Keratinocyte (primary cell): ENCODE measurements at regions not wholly inside any gene's neighbourhood (a gene's known extent, or its start where the extent isn't known, plus 50 kb on each side); places are given as distances from the start of the nearest gene placed in this dataset.
A peak's percentile ranks its signal among the peaks of the same experiment; 100 is the strongest.

Experiments used
- DNase-seq: peaks from one replicate; pipeline ENCODE4 v3.0.0-alpha.2; 2011; ENCODE audit warnings: low read depth, missing footprints, low spot score
- FAIRE-seq: peaks from 2 replicates; lab custom pipeline; 2011; peaks lifted over from hg19 to GRCh38; lab: Jason Lieb, UNC
- H2AFZ ChIP-seq: 2 replicates; pipeline ENCODE4 v1.6.0; 2012; ENCODE audit warnings: low read length, control low read depth, inconsistent platforms; ENCODE audit not compliant: control insufficient read depth
- H3K27ac ChIP-seq: 2 replicates; pipeline ENCODE4 v1.5.1; 2011; ENCODE audit warnings: low read length; ENCODE audit not compliant: control insufficient read depth, insufficient read depth
- H3K27me3 ChIP-seq: 3 replicates; pipeline ENCODE4 v1.6.0; 2011; ENCODE audit warnings: low read length; ENCODE audit not compliant: control insufficient read depth, insufficient read depth; ENCODE audit errors: extremely low read depth
- H3K36me3 ChIP-seq, 2 experiments: 2 replicates in 1 of 2; 3 replicates in 1 of 2; pipeline ENCODE4 v1.5.1; 2011; ENCODE audit warnings: low read length in 2 of 2, mild to moderate bottlenecking in 1 of 2; ENCODE audit not compliant: control insufficient read depth in 2 of 2, insufficient read depth in 2 of 2; ENCODE audit errors: extremely low read depth in 1 of 2
- H3K4me1 ChIP-seq: 3 replicates; pipeline ENCODE4 v1.5.1; 2011; ENCODE audit warnings: low read length; ENCODE audit not compliant: control insufficient read depth, insufficient read depth; ENCODE audit errors: extremely low read depth
- H3K4me2 ChIP-seq: 3 replicates; pipeline ENCODE4 v1.6.0; 2011; ENCODE audit warnings: low read depth, low read length; ENCODE audit not compliant: control insufficient read depth, insufficient read depth; ENCODE audit errors: extremely low read depth
- H3K4me3 ChIP-seq, 3 experiments: fragments of 200-600 bp in 1 of 3; sonication (generic) in 1 of 3; 2 replicates in 2 of 3; 3 replicates in 1 of 3; pipeline ENCODE4 v1.5.1; 2011 to 2016; ENCODE audit warnings: low read length in 3 of 3, mild to moderate bottlenecking in 3 of 3, control low read depth in 2 of 3, inconsistent platforms in 1 of 3, low read depth in 1 of 3, mixed read lengths in 1 of 3, mixed run types in 1 of 3, moderate library complexity in 1 of 3; ENCODE audit not compliant: control insufficient read depth in 2 of 3, insufficient read depth in 2 of 3; ENCODE audit errors: extremely low read depth in 1 of 3
- H3K79me2 ChIP-seq: 2 replicates; pipeline ENCODE4 v1.6.0; 2012; ENCODE audit warnings: low read length; ENCODE audit not compliant: control insufficient read depth, insufficient read depth
- H3K9ac ChIP-seq: 3 replicates; pipeline ENCODE4 v1.6.0; 2011; ENCODE audit warnings: low read length; ENCODE audit not compliant: control insufficient read depth, insufficient read depth; ENCODE audit errors: extremely low read depth
- H3K9me1 ChIP-seq: 3 replicates; pipeline ENCODE4 v1.6.0; 2011; ENCODE audit warnings: low read length; ENCODE audit not compliant: control insufficient read depth, insufficient read depth; ENCODE audit errors: extremely low read depth
- H3K9me3 ChIP-seq: 2 replicates; pipeline ENCODE4 v1.5.1; 2012; ENCODE audit warnings: low read depth, low read length; ENCODE audit not compliant: control insufficient read depth
- H4K20me1 ChIP-seq: 3 replicates; pipeline ENCODE4 v1.6.0; 2011; ENCODE audit warnings: low read length; ENCODE audit not compliant: control insufficient read depth, insufficient read depth; ENCODE audit errors: extremely low read depth
- CTCF ChIP-seq, 3 experiments: IDR thresholded peaks in 1 of 3; conservative IDR thresholded peaks in 1 of 3; optimal IDR thresholded peaks in 1 of 3; 2 replicates in 2 of 3; 3 replicates in 1 of 3; pipeline versions ENCODE3 to v1.5.1; 2011; ENCODE audit warnings: low read length in 3 of 3, mild to moderate bottlenecking in 3 of 3, moderate library complexity in 2 of 3, control low read depth in 1 of 3, inconsistent platforms in 1 of 3; ENCODE audit not compliant: insufficient read depth in 2 of 3; ENCODE audit errors: extremely low read depth in 1 of 3
- EZH2 ChIP-seq: IDR thresholded peaks from one replicate; pipeline ENCODE4 v1.6.1; 2012; ENCODE audit warnings: inconsistent platforms, mild to moderate bottlenecking, low read length, moderate library complexity
- dilution Hi-C: fragments of 300-500 bp; cut with MboI; formaldehyde crosslinking; loops from one replicate; pipeline ENCODE4 v1.7.0; 2020; ENCODE audit warnings: low sequenced_read_pairs; ENCODE audit not compliant: extremely low pct_ligation_motif_present

- TF ChIP-seq CTCF (optimal IDR thresholded peaks at IDR 0.05 in 1 of 3, IDR thresholded peaks at IDR 0.05 in 1 of 3, conservative IDR thresholded peaks at IDR 0.05 in 1 of 3; ENCODE audit: extremely low read depth in 1 of 3, insufficient read depth in 2 of 3, low read length in 3 of 3) (no peak), EZH2 (no peak)
- peak; percentile 56 for FAIRE-seq
- peaks cover 75% of the 10 kb centered on the region for H3K79me2 ChIP-seq
These were observed 88.9 kb upstream of the FRMD6 start for GRCh38 chr14:51562816-51563215.

GRCh38 chr14:51563560-51563959, 88.2 kb upstream of the FRMD6 start:
- H3K4me2 ChIP-seq, result no peak overlapping the region
- no peak for TF ChIP-seq EZH2
- no peak for TF ChIP-seq CTCF (optimal IDR thresholded peaks at IDR 0.05 in 1 of 3, IDR thresholded peaks at IDR 0.05 in 1 of 3, conservative IDR thresholded peaks at IDR 0.05 in 1 of 3; ENCODE audit: extremely low read depth in 1 of 3, insufficient read depth in 2 of 3, low read length in 3 of 3)
- no peak overlapping the region for H3K4me3 ChIP-seq
- peaks cover 3% of the 10 kb centered on the region for H3K9me1 ChIP-seq
- H3K9ac ChIP-seq, result no peak overlapping the region
- no peak for FAIRE-seq
- no peaks in the 10 kb centered on the region for H3K27me3 ChIP-seq
- peaks cover 81% of the 10 kb centered on the region for H3K79me2 ChIP-seq
- H3K27ac ChIP-seq, result peak overlapping the region; percentile 2
- peaks cover 53% of the 10 kb centered on the region for H3K4me1 ChIP-seq
- H2AFZ ChIP-seq, result no peak overlapping the region
- no peaks in the 10 kb centered on the region for H4K20me1 ChIP-seq
- no peaks in the 10 kb centered on the region for H3K9me3 ChIP-seq
- DNase-seq, result no peak
- peaks cover 6% of the 10 kb centered on the region in 2 experiments for H3K36me3 ChIP-seq
- dilution Hi-C loops, result no loop called here

More at GRCh38 chr14:51562816-51563215, 88.9 kb upstream of the FRMD6 start:
- Histone ChIP-seq H4K20me1 (no peaks in the 10 kb centered on the region), H3K27ac (no peak overlapping the region), H3K4me1 (peaks cover 53% of the 10 kb centered on the region), H3K4me3 (no peak overlapping the region), H3K4me2 (no peak overlapping the region), H3K9ac (no peak overlapping the region), H2AFZ (no peak overlapping the region), H3K36me3 (peaks cover 3 to 4% of the 10 kb centered on the region in 2 experiments), H3K9me1 (peaks cover 3% of the 10 kb centered on the region), H3K27me3 (no peaks in the 10 kb centered on the region), H3K9me3 (no peaks in the 10 kb centered on the region)
- DNase-seq, result no peak
- dilution Hi-C loops, result no loop called here
